Lower leg skin (tissue), 4 donors: ENCODE measurements at regions not wholly inside any gene's neighbourhood (a gene's known extent, or its start where the extent isn't known, plus 50 kb on each side); places are given as distances from the start of the nearest gene placed in this dataset.

Experiments
- DNase-seq, 2 donors: peaks; one replicate each; pipeline ENCODE4 v3.0.0-alpha.2; 2019; ENCODE audit warnings: low spot score in 2 of 2
- H3K4me3 ChIP-seq: fragments of 200-600 bp; sonication (generic); 2 replicates; pipeline ENCODE4 v1.5.1; 2017; ENCODE audit warnings: mild to moderate bottlenecking, low read depth; ENCODE audit not compliant: poor library complexity, severe bottlenecking
- CTCF ChIP-seq, 3 donors: fragments of 450-650 bp; IDR thresholded peaks; one replicate each; pipeline ENCODE4 v1.5.1; 2016; ENCODE audit warnings: antibody characterized with exemption in 3 of 3, mild to moderate bottlenecking in 3 of 3, moderate library complexity in 2 of 3
- POLR2A ChIP-seq, 2 donors: fragments of 450-650 bp; IDR thresholded peaks; one replicate each; pipeline ENCODE4 v1.6.1; 2016 to 2017; ENCODE audit warnings: antibody characterized with exemption in 2 of 2, mild to moderate bottlenecking in 1 of 2, moderate library complexity in 1 of 2
- WGBS, 2 donors: methylation state at CpG; one replicate each; pipeline ENCODE4 v1.1.5; 2018; 5-methylcytosine and 5-hydroxymethylcytosine counted together
- intact Hi-C: fragments of 100-400 bp; cut with DNase I; formaldehyde crosslinking; loops from one replicate; pipeline ENCODE4 v1.15.0; 2023; ENCODE audit warnings: low total_unique reads

GRCh38 chr13:97534540-97534939 lies 100.6 kb downstream of the RAP2A start:
- no peak for TF ChIP-seq CTCF (IDR thresholded peaks at IDR 0.05)
- TF ChIP-seq POLR2A (IDR thresholded peaks at IDR 0.05): no peak
- no peak for DNase-seq
- no peak overlapping the region for H3K4me3 ChIP-seq
- intact Hi-C loops: no loop called here

- no peak for DNase-seq
- WGBS, 2 donors: 59 to 65% methylated on average over 1 of the region's 1 CpG
- no peak for TF ChIP-seq CTCF (IDR thresholded peaks at IDR 0.05)
- no peak for TF ChIP-seq POLR2A (IDR thresholded peaks at IDR 0.05)
- intact Hi-C loops: no loop called here
- no peak overlapping the region for H3K4me3 ChIP-seq
Measured at GRCh38 chr13:97535614-97536013, 101.6 kb downstream of the RAP2A start.

GRCh38 chr13:97537110-97537509 lies 103.1 kb downstream of the RAP2A start:
- TF ChIP-seq CTCF (IDR thresholded peaks at IDR 0.05) (no peak), POLR2A (IDR thresholded peaks at IDR 0.05) (no peak)
- intact Hi-C loops: no loop called here
- no peak overlapping the region for H3K4me3 ChIP-seq

GRCh38 chr13:97538203-97538602 lies 104.2 kb downstream of the RAP2A start:
- no peak overlapping the region for H3K4me3 ChIP-seq
- 58 to 61% methylated on average over 2 of the region's 2 CpGs for WGBS, 2 donors
- DNase-seq: no peak
- TF ChIP-seq POLR2A (IDR thresholded peaks at IDR 0.05) (no peak), CTCF (IDR thresholded peaks at IDR 0.05) (no peak)
- intact Hi-C loops: no loop called here

More at GRCh38 chr13:97537110-97537509, 103.1 kb downstream of the RAP2A start:
- WGBS, 2 donors: 94% methylated on average over 1 of the region's 1 CpG
- DNase-seq: no peak

GRCh38 chr13:97539651-97540610 lies 106.0 kb downstream of the RAP2A start:
- no peak overlapping the region for H3K4me3 ChIP-seq
- intact Hi-C loops: no loop called here
- DNase-seq: no peak
- WGBS, 2 donors: 47% methylated on average over 4 of the region's 4 CpGs
- TF ChIP-seq POLR2A (IDR thresholded peaks at IDR 0.05): no peak
- no peak for TF ChIP-seq CTCF (IDR thresholded peaks at IDR 0.05)
